ENCODE measurements at regions not wholly inside any gene's neighbourhood (a gene's known extent, or its start where the extent isn't known, plus 50 kb on each side); places are given as distances from the start of the nearest gene placed in this dataset.

GRCh38 chr9:20112205-20112783 lies 323.5 kb upstream of the SLC24A2 start:
- no peak for TF ChIP-seq CTCF (IDR thresholded peaks at IDR 0.05)
- no peak overlapping the region for H3K27ac ChIP-seq

GRCh38 chr9:20111173-20111843 lies 322.5 kb upstream of the SLC24A2 start:
- H3K27ac ChIP-seq = no peak overlapping the region
- TF ChIP-seq CTCF (IDR thresholded peaks at IDR 0.05) = no peak
- no peak for TF ChIP-seq ZFX (IDR thresholded peaks at IDR 0.05; ENCODE audit: borderline replicate concordance)

- no peak overlapping the region for H3K27ac ChIP-seq
- TF ChIP-seq CTCF (IDR thresholded peaks at IDR 0.05) (no peak), ZFX (IDR thresholded peaks at IDR 0.05; ENCODE audit: borderline replicate concordance) (no peak)
These were observed 306.7 kb upstream of the SLC24A2 start for GRCh38 chr9:20095430-20096092.

- TF ChIP-seq CTCF (IDR thresholded peaks at IDR 0.05) (no peak), ZFX (IDR thresholded peaks at IDR 0.05; ENCODE audit: borderline replicate concordance) (no peak)
- H3K27ac ChIP-seq = no peak overlapping the region
These were observed 303.7 kb upstream of the SLC24A2 start for GRCh38 chr9:20092561-20092960.

GRCh38 chr9:20087481-20087880 lies 298.6 kb upstream of the SLC24A2 start:
- no peak for TF ChIP-seq CTCF (IDR thresholded peaks at IDR 0.05)
- no peak for TF ChIP-seq ZFX (IDR thresholded peaks at IDR 0.05; ENCODE audit: borderline replicate concordance)
- H3K27ac ChIP-seq = no peak overlapping the region

GRCh38 chr9:20085842-20086241 lies 297.0 kb upstream of the SLC24A2 start:
- TF ChIP-seq CTCF (IDR thresholded peaks at IDR 0.05) (no peak), ZFX (IDR thresholded peaks at IDR 0.05; ENCODE audit: borderline replicate concordance) (no peak)

GRCh38 chr9:20084125-20084524 lies 295.3 kb upstream of the SLC24A2 start:
- TF ChIP-seq ZFX (IDR thresholded peaks at IDR 0.05; ENCODE audit: borderline replicate concordance) = no peak
- TF ChIP-seq CTCF (IDR thresholded peaks at IDR 0.05) = no peak
- H3K27ac ChIP-seq = no peak overlapping the region

More at GRCh38 chr9:20085842-20086241, 297.0 kb upstream of the SLC24A2 start:
- H3K27ac ChIP-seq = no peak overlapping the region

Data from 22Rv1 (cell line).